ENCODE measurements at regions not wholly inside any gene's neighbourhood (a gene's known extent, or its start where the extent isn't known, plus 50 kb on each side); places are given as distances from the start of the nearest gene placed in this dataset.

GRCh38 chr10:63795094-63795860, 274.1 kb downstream of the REEP3 start:
- no peak for DNase-seq
- H3K36me3 ChIP-seq: no peaks in the 10 kb centered on the region
- H3K27ac ChIP-seq: no peak overlapping the region
- no peak overlapping the region for H3K4me3 ChIP-seq
- intact Hi-C loops (cut with DNase I): no loop called here
- peaks cover 0 to 6% (median 0%) of the 10 kb centered on the region in 3 donors for H3K4me1 ChIP-seq
- no peak for TF ChIP-seq POLR2A (IDR thresholded peaks at IDR 0.05)
- no peak for TF ChIP-seq CTCF (IDR thresholded peaks at IDR 0.05)
- 80 to 81% methylated on average over 8 of the region's 8 CpGs for WGBS, 2 donors
- H3K9me3 ChIP-seq: no peaks in the 10 kb centered on the region
- H3K27me3 ChIP-seq: no peaks in the 10 kb centered on the region

GRCh38 chr10:63798599-63799498, 277.6 kb downstream of the REEP3 start:
- no peaks in the 10 kb centered on the region for H3K9me3 ChIP-seq
- no peaks in the 10 kb centered on the region for H3K27me3 ChIP-seq
- H3K27ac ChIP-seq: peak overlapping the region in 3 of 4 donors; percentile 25 to 67 (median 37)
- peaks cover 0 to 6% (median 0%) of the 10 kb centered on the region in 3 donors for H3K4me1 ChIP-seq
- WGBS, 2 donors: 24 to 33% methylated on average over 9 of the region's 9 CpGs
- intact Hi-C loops (cut with DNase I): no loop called here
- H3K4me3 ChIP-seq: peak overlapping the region in 2 of 4 donors; percentile 7 to 46
- H3K36me3 ChIP-seq: no peaks in the 10 kb centered on the region
- no peak for DNase-seq
- TF ChIP-seq CTCF (IDR thresholded peaks at IDR 0.05) (no peak), POLR2A (IDR thresholded peaks at IDR 0.05) (no peak)

GRCh38 chr10:63799521-63800300, 278.5 kb downstream of the REEP3 start:
- TF ChIP-seq CTCF (IDR thresholded peaks at IDR 0.05) (no peak), POLR2A (IDR thresholded peaks at IDR 0.05) (no peak)
- Histone ChIP-seq H3K4me3 (peak overlapping the region in 2 of 4 donors; percentile 7 to 46), H3K27ac (peak overlapping the region in 3 of 4 donors; percentile 30 to 67 (median 66)), H3K9me3 (no peaks in the 10 kb centered on the region), H3K27me3 (no peaks in the 10 kb centered on the region), H3K4me1 (peaks cover 0 to 6% (median 0%) of the 10 kb centered on the region in 3 donors), H3K36me3 (no peaks in the 10 kb centered on the region)
- WGBS, 2 donors: 49 to 56% methylated on average over 8 of the region's 8 CpGs
- intact Hi-C loops (cut with DNase I): no loop called here
- no peak for DNase-seq

- TF ChIP-seq CTCF (IDR thresholded peaks at IDR 0.05) (no peak), POLR2A (IDR thresholded peaks at IDR 0.05) (no peak)
- Histone ChIP-seq H3K4me3 (no peak overlapping the region), H3K27ac (no peak overlapping the region), H3K27me3 (no peaks in the 10 kb centered on the region), H3K4me1 (peaks cover 0 to 6% (median 0%) of the 10 kb centered on the region in 3 donors), H3K9me3 (no peaks in the 10 kb centered on the region), H3K36me3 (no peaks in the 10 kb centered on the region)
- 35 to 49% methylated on average over 4 of the region's 4 CpGs for WGBS, 2 donors
- no peak for DNase-seq
- intact Hi-C loops (cut with DNase I): no loop called here
Measured at GRCh38 chr10:63801166-63801565, 280.0 kb downstream of the REEP3 start.

All from esophagus squamous epithelium (tissue), 5 donors.